ENCODE measurements at regions not wholly inside any gene's neighbourhood (a gene's known extent, or its start where the extent isn't known, plus 50 kb on each side); places are given as distances from the start of the nearest gene placed in this dataset.
A peak's percentile ranks its signal among the peaks of the same experiment; 100 is the strongest.
"Not testable (repeated sequence)": the region's sequence is repeated elsewhere in the genome, so short reads cannot be mapped to it uniquely, and the experiment has no call there.

- DNase-seq (ENCODE audit: low read depth in 2 of 2), result no peak
Measured at GRCh38 chr21:35606578-35606977, 453.7 kb downstream of the SETD4 start.

DNA sequence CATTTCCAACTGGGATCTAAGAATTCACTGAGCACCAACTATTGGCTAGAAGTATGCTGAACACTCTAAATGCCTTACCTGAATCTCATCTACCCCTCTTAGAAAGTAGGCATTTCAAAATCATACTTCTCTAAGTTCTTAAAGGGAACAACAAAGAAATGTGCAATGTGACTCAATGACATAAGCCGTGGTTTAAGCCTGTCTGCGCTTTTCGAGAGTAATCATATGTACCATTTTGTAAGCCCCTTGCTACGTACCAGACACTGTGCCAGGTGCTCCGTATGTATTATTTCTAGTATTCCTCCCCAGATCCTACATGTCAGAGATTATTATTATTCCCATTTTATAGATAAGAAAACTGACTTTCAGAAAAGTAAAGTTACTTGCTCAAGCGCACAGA is 454.2 kb downstream of the SETD4 start:
- DNase-seq (ENCODE audit: low read depth in 2 of 2), result no peak

- DNase-seq (ENCODE audit: low read depth in 2 of 2), result no peak
Measured at GRCh38 chr21:35603494-35603893, 456.8 kb downstream of the SETD4 start.

- DNase-seq (ENCODE audit: low read depth in 2 of 2), result no peak
Measured at GRCh38 chr21:35602811-35603362, 457.4 kb downstream of the SETD4 start.

DNA sequence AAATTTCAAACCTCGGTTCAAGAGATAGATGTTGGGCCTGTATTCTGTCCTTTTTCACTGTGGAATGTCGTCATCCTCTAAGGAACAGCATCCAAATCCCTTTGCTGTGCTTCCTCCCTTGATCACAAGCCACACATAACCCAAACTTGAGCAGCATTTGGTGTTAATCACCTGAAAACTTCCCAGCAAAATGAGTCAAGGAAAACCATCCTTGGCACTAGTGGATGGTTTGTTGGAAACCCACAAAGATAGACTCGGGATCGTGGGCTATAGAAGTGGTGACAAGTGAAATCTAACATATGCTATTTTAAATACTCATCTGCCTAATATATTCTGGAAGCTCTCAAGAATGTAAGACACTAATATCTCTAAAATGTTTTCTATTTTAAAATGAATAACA is 459.1 kb downstream of the SETD4 start:
- no peak for DNase-seq (ENCODE audit: low read depth in 2 of 2)

GRCh38 chr21:35599164-35599563 is 461.2 kb downstream of the SETD4 start:
- no peak for DNase-seq (ENCODE audit: low read depth in 2 of 2)

DNA sequence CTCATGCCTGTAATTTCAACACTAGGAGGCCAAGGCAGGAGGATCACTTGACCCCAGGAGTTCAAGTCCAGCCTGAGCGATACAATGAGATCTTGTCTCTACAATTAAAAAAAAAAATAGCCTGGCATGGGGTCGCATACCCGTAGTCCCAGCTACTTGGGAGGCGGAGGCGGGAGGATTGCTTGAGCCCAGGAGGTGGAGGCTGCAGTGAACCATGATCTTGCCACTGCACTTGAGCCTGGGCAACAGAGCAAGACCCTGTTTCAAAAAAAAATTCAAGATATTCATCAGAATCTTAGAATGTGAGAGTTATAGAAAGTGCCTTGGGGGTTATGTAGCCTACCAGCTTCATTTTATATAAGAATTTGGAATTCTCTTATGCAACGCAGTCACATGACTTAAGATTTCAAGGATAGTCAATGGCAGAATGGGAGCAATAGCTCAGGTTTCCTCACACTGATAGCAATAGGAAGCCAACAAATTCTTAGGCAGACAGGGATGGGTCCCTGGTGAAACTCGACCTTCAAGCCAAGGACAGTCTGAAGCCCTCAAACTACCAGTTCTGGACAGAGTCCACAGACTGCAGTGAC is 462.5 kb downstream of the SETD4 start:
- DNase-seq (ENCODE audit: low read depth in 2 of 2), result no peak

DNA sequence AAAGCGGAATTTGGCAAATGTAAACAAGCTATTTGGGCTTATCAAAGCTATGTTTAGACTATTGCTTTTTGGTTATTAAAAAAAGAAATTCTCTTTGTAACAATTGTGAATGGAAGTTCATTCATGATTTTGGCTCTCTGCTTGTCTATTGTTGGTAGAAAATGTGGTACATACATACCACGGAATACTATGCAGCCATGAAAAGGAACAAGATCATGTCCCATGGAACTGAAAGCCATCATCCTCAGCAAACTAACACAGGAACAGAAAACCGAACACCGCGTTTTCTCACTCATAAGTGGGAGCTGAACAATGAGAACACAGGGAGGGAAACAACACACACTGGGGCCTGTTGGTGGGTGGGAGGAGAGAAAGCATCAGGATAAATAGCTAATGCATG is 465.4 kb downstream of the SETD4 start:
- no peak for DNase-seq (ENCODE audit: low read depth in 2 of 2)

DNA sequence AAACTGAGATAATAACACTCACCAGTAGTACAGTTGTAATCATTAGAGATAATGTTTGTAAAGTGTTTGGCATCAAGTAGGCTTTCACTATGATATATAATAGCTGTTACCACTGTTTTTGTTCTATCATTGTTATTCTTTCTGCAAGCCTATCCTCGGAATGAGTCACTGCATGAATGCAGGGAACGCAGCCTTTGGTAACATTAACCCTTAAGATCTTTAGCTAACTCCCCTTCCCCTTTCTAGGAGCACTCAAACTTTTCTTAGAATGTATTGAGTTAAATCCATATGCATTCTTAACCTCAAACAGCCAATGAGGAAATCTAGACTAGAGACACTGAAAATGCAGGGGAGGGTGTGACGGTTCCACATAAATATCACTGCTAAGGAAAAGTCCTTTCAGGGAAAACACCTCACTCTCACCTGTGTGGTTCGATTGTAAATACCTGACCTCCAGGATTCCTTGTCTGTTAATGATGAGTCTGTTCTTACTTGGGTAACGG is 467.3 kb downstream of the SETD4 start:
- DNase-seq (ENCODE audit: low read depth in 2 of 2), result no peak

DNA sequence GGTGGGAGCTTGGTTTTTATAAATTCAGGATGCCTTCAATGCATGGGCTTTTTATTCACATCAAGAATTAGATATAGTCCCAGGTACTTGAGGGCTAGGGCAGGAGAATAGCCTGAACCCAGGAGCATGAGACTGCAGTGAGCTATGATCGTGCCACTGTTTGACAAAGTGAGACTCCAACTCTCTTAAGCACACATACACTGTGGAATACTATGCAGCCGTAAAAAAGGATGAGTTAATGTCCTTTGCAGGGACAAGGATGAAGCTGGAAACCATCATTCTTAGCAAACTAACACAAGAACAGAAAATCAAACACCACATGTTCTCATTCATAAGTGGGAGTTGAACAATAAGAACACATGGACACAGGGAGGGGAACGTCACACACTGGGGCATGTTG is 470.0 kb downstream of the SETD4 start:
- DNase-seq (ENCODE audit: low read depth in 2 of 2), result not testable (repeated sequence)

DNA sequence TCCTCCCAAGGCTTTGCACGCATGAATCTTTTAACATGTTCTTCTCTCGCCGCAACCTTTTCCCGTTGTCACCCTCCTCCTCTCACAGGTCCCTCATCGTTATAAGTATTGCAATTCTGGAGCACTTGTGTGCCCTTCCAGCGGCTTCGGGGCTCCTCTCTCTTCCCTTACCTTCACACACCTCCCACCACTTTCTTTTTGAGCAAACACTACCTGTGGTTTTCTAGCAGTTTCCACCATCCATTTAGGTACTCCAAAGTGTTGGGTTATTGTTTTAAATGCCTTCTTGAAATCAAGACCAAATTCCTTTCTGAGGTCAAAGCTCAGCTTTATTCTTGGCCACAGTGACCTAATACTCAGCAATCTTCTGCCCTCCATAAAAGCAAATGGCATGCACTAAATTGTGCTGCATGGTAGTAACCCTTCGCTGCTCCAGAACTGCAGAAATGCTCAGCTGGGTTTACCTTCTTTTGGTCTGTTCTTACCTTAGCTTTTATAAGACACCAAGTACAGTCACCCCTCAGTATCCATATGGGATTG is 472.4 kb downstream of the SETD4 start:
- DNase-seq (ENCODE audit: low read depth in 2 of 2), result no peak

DNA sequence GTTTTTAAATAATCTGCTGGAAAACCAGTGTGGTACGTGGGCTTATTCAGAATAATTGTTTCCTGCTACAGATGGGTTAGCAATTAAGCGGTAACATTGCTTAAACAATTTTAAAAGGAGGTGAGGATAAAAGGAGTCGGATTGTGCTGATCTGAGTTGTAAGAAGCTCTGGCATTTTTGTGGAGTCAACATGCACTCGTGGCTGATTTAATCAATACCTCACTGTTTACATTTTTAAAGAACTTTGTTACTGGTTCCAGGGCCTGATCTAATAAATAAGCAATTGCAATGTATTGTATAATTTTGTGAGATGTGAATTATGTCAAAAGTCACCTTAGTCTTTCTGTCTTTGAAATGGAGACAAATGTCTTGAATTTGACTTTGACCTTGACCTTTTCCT is 474.0 kb downstream of the SETD4 start:
- no peak for DNase-seq (ENCODE audit: low read depth in 2 of 2)

- DNase-seq (ENCODE audit: low read depth in 2 of 2), result no peak
Measured at GRCh38 chr21:35585878-35586277, 474.4 kb downstream of the SETD4 start.

- DNase-seq (ENCODE audit: low read depth in 2 of 2), result no peak
Measured at GRCh38 chr21:35585155-35585554, 475.2 kb downstream of the SETD4 start.

- no peak for DNase-seq (ENCODE audit: low read depth in 2 of 2)
Measured at GRCh38 chr21:35583566-35584216, 476.6 kb downstream of the SETD4 start.

DNA sequence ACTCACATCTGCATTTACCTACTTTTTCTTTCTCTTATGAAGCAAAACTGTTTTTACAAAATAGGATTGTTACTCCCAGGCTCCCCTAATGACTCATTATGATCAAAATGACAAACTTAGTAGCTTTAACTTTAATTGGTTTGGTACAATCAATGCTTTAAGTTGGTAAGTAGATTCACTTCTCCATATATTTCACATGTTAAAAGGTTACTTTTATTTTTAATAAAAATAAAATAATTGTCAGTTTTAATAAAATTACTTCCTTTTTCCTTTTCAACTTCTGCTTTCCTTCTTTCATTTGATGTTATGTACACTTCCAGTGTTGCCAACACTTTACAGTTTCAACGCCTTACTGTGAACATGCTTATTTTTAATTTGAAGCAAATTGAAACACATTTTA is 477.6 kb downstream of the SETD4 start:
- DNase-seq (ENCODE audit: low read depth in 2 of 2), result no peak

DNA sequence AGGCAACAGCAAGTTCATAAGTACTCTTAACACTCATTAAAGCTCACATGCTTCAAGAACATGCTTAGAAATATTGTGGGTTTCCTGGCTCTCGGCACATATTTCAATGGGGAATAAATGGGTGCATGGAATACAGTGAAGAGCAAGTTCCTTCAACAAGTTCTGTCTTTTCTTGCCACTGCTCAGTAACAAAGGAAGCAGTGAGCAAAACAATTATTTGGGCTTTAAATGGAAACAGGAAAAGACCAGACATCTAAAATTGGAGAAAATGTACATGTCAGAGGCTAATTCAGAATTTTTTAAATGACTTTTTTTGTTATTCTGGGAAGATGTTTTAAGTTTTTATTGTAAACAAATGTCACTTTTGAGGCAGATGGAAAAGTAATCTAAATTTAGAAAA is 478.7 kb downstream of the SETD4 start:
- DNase-seq (ENCODE audit: low read depth in 2 of 2), result no peak

DNA sequence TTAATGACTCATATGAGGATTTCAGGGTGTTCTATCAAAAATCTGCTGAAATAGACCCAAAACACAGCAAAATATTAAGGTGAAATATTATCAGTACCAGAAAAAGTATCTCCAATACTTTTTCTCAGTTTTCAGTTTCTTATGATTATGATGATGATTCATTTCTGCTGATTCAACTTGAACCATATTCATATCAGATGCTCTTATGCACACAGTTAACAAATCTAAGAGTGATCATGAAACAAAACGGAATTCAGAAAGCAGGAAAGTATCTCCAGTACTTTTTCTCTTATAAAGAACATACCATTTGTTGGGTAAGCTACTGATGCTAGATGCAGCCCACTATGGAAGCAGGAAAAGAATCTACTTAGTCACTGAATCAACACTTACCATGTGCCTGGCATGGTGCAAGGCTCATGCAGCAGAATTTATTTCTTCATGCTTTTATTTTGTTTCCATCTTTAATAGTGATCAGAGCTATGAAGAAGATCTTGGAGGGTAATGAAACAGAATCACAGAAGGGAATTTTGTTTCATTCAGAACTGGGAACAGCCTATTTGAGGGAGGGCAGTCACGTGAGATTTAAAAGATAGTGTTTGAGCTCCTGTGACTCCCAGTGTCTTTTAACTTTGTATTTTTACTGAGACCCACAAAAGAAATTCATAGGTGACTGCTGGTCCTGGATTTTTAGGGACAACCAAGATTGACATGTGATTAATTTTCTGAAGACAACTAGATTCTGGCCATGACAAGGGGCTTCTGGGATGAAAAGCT is 480.6 kb downstream of the SETD4 start:
- no peak for DNase-seq (ENCODE audit: low read depth in 2 of 2)

GRCh38 chr21:35578831-35579471 is 481.4 kb downstream of the SETD4 start:
- DNase-seq (ENCODE audit: low read depth in 2 of 2), result peak in 1 of 2 donors; percentile 10

DNA sequence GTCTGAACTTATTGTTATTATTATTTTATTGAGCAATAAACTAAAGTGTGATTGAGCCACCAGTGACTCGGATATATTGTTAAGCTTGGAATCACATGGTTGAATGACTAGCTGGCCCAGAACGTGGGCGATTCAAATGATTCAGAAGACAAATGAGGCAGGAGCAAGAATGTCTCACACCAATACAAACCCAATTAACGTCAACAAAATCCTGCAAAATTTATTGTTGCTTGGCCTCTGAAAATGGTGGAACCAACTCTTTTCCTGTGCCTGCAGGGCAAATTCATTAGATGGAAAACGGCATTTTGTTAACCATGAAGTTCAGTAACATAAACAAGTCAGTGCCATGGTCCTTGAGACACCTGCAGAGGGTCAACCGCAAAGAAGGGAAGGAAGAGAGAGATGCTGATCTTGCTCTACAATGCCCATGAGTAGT is 482.0 kb downstream of the SETD4 start:
- DNase-seq (ENCODE audit: low read depth in 2 of 2), result no peak

DNA sequence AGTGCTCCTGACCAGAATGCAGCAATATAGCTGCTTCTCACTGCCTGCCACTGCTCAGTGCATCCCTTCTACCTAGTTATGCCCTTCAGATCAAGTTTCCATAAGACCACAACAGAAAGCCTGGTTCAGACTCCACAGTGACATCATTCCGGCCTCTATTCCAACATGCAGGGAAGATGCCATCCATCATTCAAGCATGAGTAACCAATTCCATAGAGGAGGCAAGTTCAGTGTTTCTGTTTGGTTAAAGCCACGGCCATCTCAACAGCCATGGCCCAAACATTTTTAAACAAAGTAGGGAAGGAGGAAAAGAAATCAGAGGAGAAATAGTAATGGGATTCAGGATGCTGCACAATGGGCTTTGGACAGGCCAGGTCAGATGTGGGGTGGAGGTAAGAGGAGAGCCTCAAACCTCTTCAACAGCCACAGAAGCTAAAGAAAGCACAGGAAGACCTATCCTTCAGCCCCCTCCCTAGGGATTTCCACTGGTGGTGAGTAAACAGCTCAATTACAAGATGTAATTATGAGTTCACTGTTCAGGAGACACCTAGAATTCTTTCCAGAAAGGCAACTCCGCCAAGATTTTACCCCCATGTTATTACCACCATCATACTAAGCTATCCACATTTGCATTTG is 484.9 kb downstream of the SETD4 start:
- no peak for DNase-seq (ENCODE audit: low read depth in 2 of 2)
